Tibial nerve (tissue), 4 donors: ENCODE measurements at regions not wholly inside any gene's neighbourhood (a gene's known extent, or its start where the extent isn't known, plus 50 kb on each side); places are given as distances from the start of the nearest gene placed in this dataset.

Source experiments
- DNase-seq, 2 donors: peaks; one replicate each; pipeline ENCODE4 v3.0.0-alpha.2; 2019; ENCODE audit warnings: low spot score in 2 of 2
- H3K27ac ChIP-seq, 4 donors: fragments of 200-600 bp; sonication (generic) in 3 of 4; one replicate each; pipeline ENCODE4 v1.5.1; 2017 to 2019; ENCODE audit warnings: mild to moderate bottlenecking in 1 of 4
- H3K27me3 ChIP-seq, 2 donors: fragments of 200-600 bp; sonication (generic) in 1 of 2; one replicate each; pipeline versions ENCODE4 v1.5.1 to v1.6.0; 2017 to 2019
- H3K36me3 ChIP-seq, 3 donors: fragments of 200-600 bp; sonication (generic); one replicate each; pipeline ENCODE4 v1.5.1; 2018 to 2019
- H3K4me1 ChIP-seq, 4 donors: fragments of 200-600 bp; sonication (generic) in 3 of 4; one replicate each; pipeline ENCODE4 v1.5.1; 2017 to 2019
- H3K4me3 ChIP-seq, 4 donors: fragments of 200-600 bp; sonication (generic) in 3 of 4; one replicate each; pipeline ENCODE4 v1.5.1; 2017 to 2019; ENCODE audit warnings: mild to moderate bottlenecking in 1 of 4, moderate library complexity in 1 of 4
- H3K9me3 ChIP-seq, 4 donors: fragments of 200-600 bp; sonication (generic) in 3 of 4; one replicate each; pipeline ENCODE4 v1.5.1; 2017 to 2019
- CTCF ChIP-seq, 5 experiments: fragments of 200-600 bp in 3 of 5; fragments of 450-650 bp in 2 of 5; sonication (generic) in 3 of 5; IDR thresholded peaks; one replicate each; pipeline ENCODE4 v1.5.1; 2016 to 2019; ENCODE audit warnings: antibody characterized with exemption in 5 of 5, mild to moderate bottlenecking in 3 of 5, moderate library complexity in 2 of 5
- EP300 ChIP-seq, 2 donors: sonication (generic); formaldehyde crosslinking; IDR thresholded peaks; one replicate each; pipeline ENCODE4 v1.6.1; 2017; ENCODE audit warnings: antibody characterized with exemption in 2 of 2, mild to moderate bottlenecking in 1 of 2
- POLR2A ChIP-seq, 2 donors: fragments of 450-650 bp; IDR thresholded peaks; one replicate each; pipeline ENCODE4 v1.6.1; 2017; ENCODE audit warnings: antibody characterized with exemption in 2 of 2, mild to moderate bottlenecking in 2 of 2, moderate library complexity in 2 of 2
- WGBS, 2 donors: methylation state at CpG; one replicate each; pipeline ENCODE4 v1.1.5; 2018; 5-methylcytosine and 5-hydroxymethylcytosine counted together

GRCh38 chr14:95015046-95015445 lies 142.3 kb downstream of the DICER1 start:
- H3K9me3 ChIP-seq = peaks cover 0 to 11% (median 0%) of the 10 kb centered on the region in 4 donors
- no peak overlapping the region for H3K4me3 ChIP-seq
- peaks cover 0 to 13% (median 2%) of the 10 kb centered on the region in 4 donors for H3K4me1 ChIP-seq
- no peaks in the 10 kb centered on the region for H3K27me3 ChIP-seq
- 18 to 100% methylated on average over 1 of the region's 1 CpG for WGBS, 2 donors
- no peak for TF ChIP-seq CTCF (IDR thresholded peaks at IDR 0.05)
- TF ChIP-seq EP300 (IDR thresholded peaks at IDR 0.05) = no peak
- TF ChIP-seq POLR2A (IDR thresholded peaks at IDR 0.05) = no peak
- H3K36me3 ChIP-seq = no peaks in the 10 kb centered on the region
- H3K27ac ChIP-seq = no peak overlapping the region
- DNase-seq = no peak

- Histone ChIP-seq H3K27ac (no peak overlapping the region), H3K27me3 (no peaks in the 10 kb centered on the region), H3K4me1 (peaks cover 0 to 13% (median 2%) of the 10 kb centered on the region in 4 donors), H3K36me3 (no peaks in the 10 kb centered on the region), H3K9me3 (peaks cover 0 to 11% (median 0%) of the 10 kb centered on the region in 4 donors), H3K4me3 (no peak overlapping the region)
- DNase-seq = no peak
- TF ChIP-seq EP300 (IDR thresholded peaks at IDR 0.05) = no peak
- no peak for TF ChIP-seq CTCF (IDR thresholded peaks at IDR 0.05)
- TF ChIP-seq POLR2A (IDR thresholded peaks at IDR 0.05) = no peak
- WGBS, 2 donors = 93 to 96% methylated on average over 7 of the region's 7 CpGs
These were observed 143.3 kb downstream of the DICER1 start for GRCh38 chr14:95014036-95014435.

GRCh38 chr14:95011445-95012006 lies 145.8 kb downstream of the DICER1 start:
- Histone ChIP-seq H3K27me3 (no peaks in the 10 kb centered on the region), H3K4me3 (no peak overlapping the region), H3K27ac (no peak overlapping the region), H3K4me1 (peaks cover 0 to 13% (median 2%) of the 10 kb centered on the region in 4 donors), H3K9me3 (peaks cover 0 to 11% (median 0%) of the 10 kb centered on the region in 4 donors), H3K36me3 (no peaks in the 10 kb centered on the region)
- TF ChIP-seq CTCF (IDR thresholded peaks at IDR 0.05) (no peak), POLR2A (IDR thresholded peaks at IDR 0.05) (no peak), EP300 (IDR thresholded peaks at IDR 0.05) (no peak)
- WGBS, 2 donors = 38 to 53% methylated on average over 16 of the region's 16 CpGs
- no peak for DNase-seq

GRCh38 chr14:95008445-95009217 lies 148.7 kb downstream of the DICER1 start:
- H3K9me3 ChIP-seq = no peaks in the 10 kb centered on the region
- TF ChIP-seq POLR2A (IDR thresholded peaks at IDR 0.05) = no peak
- no peak for TF ChIP-seq CTCF (IDR thresholded peaks at IDR 0.05)
- TF ChIP-seq EP300 (IDR thresholded peaks at IDR 0.05) = no peak
- no peaks in the 10 kb centered on the region for H3K36me3 ChIP-seq
- no peaks in the 10 kb centered on the region for H3K27me3 ChIP-seq
- H3K27ac ChIP-seq = no peak overlapping the region
- 87 to 88% methylated on average over 15 of the region's 15 CpGs for WGBS, 2 donors
- DNase-seq = no peak
- H3K4me1 ChIP-seq = peaks cover 0 to 13% (median 2%) of the 10 kb centered on the region in 4 donors
- no peak overlapping the region for H3K4me3 ChIP-seq

GRCh38 chr14:95007921-95008320 lies 149.4 kb downstream of the DICER1 start:
- H3K36me3 ChIP-seq = no peaks in the 10 kb centered on the region
- TF ChIP-seq EP300 (IDR thresholded peaks at IDR 0.05) (no peak), CTCF (IDR thresholded peaks at IDR 0.05) (no peak), POLR2A (IDR thresholded peaks at IDR 0.05) (no peak)
- H3K27me3 ChIP-seq = no peaks in the 10 kb centered on the region
- no peak overlapping the region for H3K4me3 ChIP-seq
- DNase-seq = no peak
- 73 to 86% methylated on average over 7 of the region's 7 CpGs for WGBS, 2 donors
- H3K27ac ChIP-seq = no peak overlapping the region
- H3K4me1 ChIP-seq = peaks cover 0 to 13% (median 2%) of the 10 kb centered on the region in 4 donors
- H3K9me3 ChIP-seq = no peaks in the 10 kb centered on the region
